HCT116 (cell line): ENCODE measurements at regions not wholly inside any gene's neighbourhood (a gene's known extent, or its start where the extent isn't known, plus 50 kb on each side); places are given as distances from the start of the nearest gene placed in this dataset.

ENCODE experiments used
- ATAC-seq: fragments of 200-7000 bp; cut with Tn5 transposase; 2 replicates; pipeline ENCODE4 v1.9.1; 2020; ENCODE audit warnings: mild to moderate bottlenecking, moderate library complexity
- BruUV-seq: library from RNA; stranded (reverse); fragments of 400-500 nt; replicated peaks from 2 replicates; lab custom pipeline; 2021; lab: Mats Ljungman, UMichigan
- CTCF ChIA-PET: fragments of 300-600 bp; sonication (Branson Sonifier 250); formaldehyde crosslinking; loops from one replicate; lab custom pipeline; 2021; ENCODE audit warnings: antibody characterized with exemption; lab: Charles Lee
- POLR2A ChIA-PET: fragments of 300-600, 350-600 bp; sonication (Branson Sonifier 250); formaldehyde crosslinking; loops from one replicate; lab custom pipeline; 2021; ENCODE audit warnings: antibody characterized with exemption; lab: Charles Lee
- RAD21 ChIA-PET, 2 experiments: fragments of 300-600 bp; sonication (Branson Sonifier 250); formaldehyde crosslinking; loops; one replicate each; lab custom pipeline; 2023; ENCODE audit warnings: low total read pairs in 2 of 2; ENCODE audit not compliant: uncharacterized antibody in 2 of 2, unreplicated experiment in 2 of 2, low non-redundant PET in 1 of 2; lab: Charles Lee
- DNase-seq: peaks from one replicate; pipeline ENCODE4 v3.0.0-alpha.2; 2010; ENCODE audit warnings: low read depth, low spot score
- H2AFZ ChIP-seq: fragments of 200-600 bp; shearing (Covaris generic), sonication (generic); 2 replicates; pipeline ENCODE4 v1.6.1; 2017; ENCODE audit warnings: low read depth, mixed run types, mixed read lengths, antibody characterized with exemption, low read length; ENCODE audit not compliant: poor library complexity, severe bottlenecking
- H3K27ac ChIP-seq: 2 replicates; pipeline ENCODE4 v1.5.1; 2012; ENCODE audit warnings: low read depth, low read length
- H3K27me3 ChIP-seq: fragments of 200-600 bp; sonication (generic); 2 replicates; pipeline ENCODE4 v1.6.1; 2016; ENCODE audit warnings: mixed run types, low read length, mixed read lengths; ENCODE audit not compliant: insufficient read depth
- H3K36me3 ChIP-seq, 2 experiments: fragments of 200-500 bp in 1 of 2; fragments of 200-600 bp in 1 of 2; sonication (Bioruptor generic) in 1 of 2; sonication (generic) in 1 of 2; 2 replicates each; pipeline versions ENCODE4 v1.5.1 to v1.6.1; 2014 to 2016; ENCODE audit warnings: low read length in 2 of 2, inconsistent platforms in 1 of 2, mixed read lengths in 1 of 2, mixed run types in 1 of 2; ENCODE audit not compliant: insufficient read depth in 2 of 2, control insufficient read depth in 1 of 2
- H3K4me1 ChIP-seq, 2 experiments: fragments of 200-600 bp in 1 of 2; sonication (generic) in 1 of 2; 2 replicates each; pipeline versions ENCODE4 v1.5.1 to v1.6.1; 2012 to 2017; ENCODE audit warnings: low read length in 2 of 2, inconsistent platforms in 1 of 2, mild to moderate bottlenecking in 1 of 2, mixed read lengths in 1 of 2, mixed run types in 1 of 2, moderate library complexity in 1 of 2; ENCODE audit not compliant: insufficient read depth in 2 of 2, control insufficient read depth in 1 of 2
- H3K4me2 ChIP-seq: fragments of 200-600 bp; sonication (generic); 2 replicates; pipeline ENCODE4 v1.6.1; 2017; ENCODE audit warnings: mixed run types, low read length, mixed read lengths
- H3K4me3 ChIP-seq, 2 experiments: fragments of 200-600 bp in 1 of 2; sonication (generic) in 1 of 2; replicated peaks in 1 of 2; 2 replicates each; pipeline ENCODE4 v1.5.1; 2011 to 2016; ENCODE audit warnings: low read length in 2 of 2, control low read depth in 1 of 2, low read depth in 1 of 2, mild to moderate bottlenecking in 1 of 2, mixed read lengths in 1 of 2, mixed run types in 1 of 2
- H3K79me2 ChIP-seq: fragments of 200-600 bp; sonication (generic); 2 replicates; pipeline ENCODE4 v1.6.1; 2017; ENCODE audit warnings: mild to moderate bottlenecking, mixed run types, low read length, moderate library complexity, mixed read lengths; ENCODE audit not compliant: insufficient read depth
- H3K9ac ChIP-seq: fragments of 200-600 bp; sonication (generic); 2 replicates; pipeline ENCODE4 v1.6.1; 2016; ENCODE audit warnings: low read length, mixed read lengths
- H3K9me2 ChIP-seq: fragments of 200-600 bp; sonication (generic), shearing (Covaris generic); 2 replicates; pipeline ENCODE4 v1.6.1; 2017; ENCODE audit warnings: mixed run types, mild to moderate bottlenecking, moderate library complexity; ENCODE audit not compliant: insufficient read depth
- H3K9me3 ChIP-seq, 2 experiments: fragments of 200-500 bp in 1 of 2; fragments of 200-600 bp in 1 of 2; sonication (Bioruptor generic) in 1 of 2; sonication (generic) in 1 of 2; 2 replicates each; pipeline ENCODE4 v1.6.1; 2014 to 2017; ENCODE audit warnings: low read length in 2 of 2, mixed read lengths in 2 of 2, inconsistent platforms in 1 of 2, low read depth in 1 of 2, mild to moderate bottlenecking in 1 of 2, mixed run types in 1 of 2, moderate library complexity in 1 of 2; ENCODE audit not compliant: control insufficient read depth in 1 of 2, insufficient read depth in 1 of 2
- H4K20me1 ChIP-seq: fragments of 200-600 bp; sonication (generic), shearing (Covaris generic); 2 replicates; pipeline ENCODE4 v1.6.1; 2017; ENCODE audit warnings: mixed run types, mild to moderate bottlenecking, moderate library complexity; ENCODE audit not compliant: insufficient read depth
- ATF3 ChIP-seq: IDR thresholded peaks from 2 replicates; pipeline ENCODE4 v1.6.1; 2012
- CEBPB ChIP-seq: IDR thresholded peaks from 2 replicates; pipeline ENCODE4 v1.6.1; 2012; ENCODE audit warnings: low read depth
- CTCF ChIP-seq, 3 experiments: fragments of 200-600 bp in 1 of 3; sonication (generic) in 1 of 3; IDR thresholded peaks in 2 of 3; conservative IDR thresholded peaks in 1 of 3; 2 replicates each; pipeline ENCODE4 v1.5.1; 2012 to 2017; ENCODE audit warnings: low read depth in 2 of 3, low read length in 2 of 3, antibody characterized with exemption in 1 of 3, borderline replicate concordance in 1 of 3, control low read depth in 1 of 3, mild to moderate bottlenecking in 1 of 3, mixed read lengths in 1 of 3, mixed run types in 1 of 3, moderate library complexity in 1 of 3; ENCODE audit not compliant: insufficient read depth in 1 of 3
- EGR1 ChIP-seq: IDR thresholded peaks from 2 replicates; pipeline ENCODE4 v1.6.1; 2012; ENCODE audit warnings: low read depth
- ELF1 ChIP-seq: IDR thresholded peaks from 2 replicates; pipeline ENCODE4 v1.6.1; 2012; ENCODE audit warnings: low read depth, borderline replicate concordance
- EZH2 ChIP-seq: fragments of 200-600 bp; sonication (generic); IDR thresholded peaks from 2 replicates; pipeline ENCODE4 v1.6.1; 2017; ENCODE audit warnings: antibody characterized with exemption, mixed run types
- EZH2phosphoT487 ChIP-seq: fragments of 200-600 bp; IDR thresholded peaks from 2 replicates; pipeline ENCODE4 v1.6.1; 2018; ENCODE audit warnings: antibody characterized with exemption, borderline replicate concordance
- FOSL1 ChIP-seq: IDR thresholded peaks from 2 replicates; pipeline ENCODE4 v1.6.1; 2012; ENCODE audit warnings: low read depth
- JUND ChIP-seq: IDR thresholded peaks from 2 replicates; pipeline ENCODE4 v1.6.1; 2012
- MAX ChIP-seq: IDR thresholded peaks from 2 replicates; pipeline ENCODE4 v1.6.1; 2012
- POLR2A ChIP-seq: IDR thresholded peaks from 2 replicates; pipeline ENCODE4 v1.7.0; 2011; ENCODE audit warnings: borderline replicate concordance; ENCODE audit not compliant: insufficient read depth, insufficient read length; ENCODE audit errors: extremely low read depth
- POLR2AphosphoS5 ChIP-seq: IDR thresholded peaks from 2 replicates; pipeline ENCODE4 v1.6.1; 2011; ENCODE audit warnings: mild to moderate bottlenecking, low read depth, low read length, moderate library complexity
- RAD21 ChIP-seq: IDR thresholded peaks from 2 replicates; pipeline ENCODE4 v1.6.1; 2012; ENCODE audit warnings: low read depth, mild to moderate bottlenecking
- REST ChIP-seq: IDR thresholded peaks from 2 replicates; pipeline ENCODE4 v1.6.1; 2012; ENCODE audit warnings: low read depth
- SIN3A ChIP-seq: IDR thresholded peaks from 2 replicates; pipeline ENCODE4 v1.6.1; 2012; ENCODE audit warnings: low read depth
- SP1 ChIP-seq: IDR thresholded peaks from 2 replicates; pipeline ENCODE4 v1.6.1; 2012; ENCODE audit warnings: low read depth
- SRF ChIP-seq: IDR thresholded peaks from 2 replicates; pipeline ENCODE4 v1.6.1; 2012; ENCODE audit warnings: low read depth
- YY1 ChIP-seq: IDR thresholded peaks from 2 replicates; pipeline ENCODE4 v1.6.1; 2011; ENCODE audit warnings: low read length, low read depth, moderate library complexity, mild to moderate bottlenecking; ENCODE audit not compliant: insufficient replicate concordance; ENCODE audit errors: extremely low read depth
- ZBTB33 ChIP-seq: IDR thresholded peaks from 2 replicates; pipeline ENCODE4 v1.6.1; 2011; ENCODE audit warnings: mild to moderate bottlenecking, low read length, moderate library complexity; ENCODE audit not compliant: insufficient replicate concordance; ENCODE audit errors: extremely low read depth
- ZFX ChIP-seq: fragments of 450-650 bp; IDR thresholded peaks from 2 replicates; pipeline ENCODE4 v1.6.1; 2017
- intact Hi-C: fragments of 100-400 bp; cut with micrococcal nuclease; formaldehyde crosslinking; loops from 2 replicates; pipeline ENCODE4 v1.10.0; 2022

- RAD21 ChIA-PET = no interaction called here
- Histone ChIP-seq H3K4me3 (no peak overlapping the region), H3K27ac (no peak overlapping the region), H3K36me3 (no peaks in the 10 kb centered on the region), H3K9me3 (no peaks in the 10 kb centered on the region), H4K20me1 (no peaks in the 10 kb centered on the region), H2AFZ (no peak overlapping the region), H3K9me2 (no peaks in the 10 kb centered on the region), H3K4me2 (no peak overlapping the region), H3K9ac (no peak overlapping the region), H3K4me1 (peaks cover 6 to 14% of the 10 kb centered on the region in 2 experiments; a peak in 3 of 4 replicates), H3K79me2 (no peaks in the 10 kb centered on the region), H3K27me3 (peaks cover 17% of the 10 kb centered on the region; the same call in 1 of the 2 replicates)
- no peak for TF ChIP-seq ZBTB33
- TF ChIP-seq JUND = no peak
- TF ChIP-seq MAX = no peak
- TF ChIP-seq SP1 = no peak
- TF ChIP-seq CTCF (IDR thresholded peaks at IDR 0.05 in 2 of 3, conservative IDR thresholded peaks at IDR 0.05 in 1 of 3; ENCODE audit: borderline replicate concordance in 1 of 3, insufficient read depth in 1 of 3, low read depth in 2 of 3, low read length in 2 of 3) = no peak
- no peak for TF ChIP-seq EZH2
- TF ChIP-seq EGR1 = no peak
- no peak for TF ChIP-seq ATF3
- TF ChIP-seq FOSL1 = no peak
- no peak for TF ChIP-seq POLR2A
- no peak for TF ChIP-seq ELF1
- TF ChIP-seq EZH2phosphoT487 = no peak
- no peak for TF ChIP-seq POLR2AphosphoS5
- TF ChIP-seq SIN3A = no peak
- TF ChIP-seq ZFX = no peak
- TF ChIP-seq CEBPB = no peak
- no peak for TF ChIP-seq SRF
- TF ChIP-seq REST = no peak
- TF ChIP-seq RAD21 = no peak
- no peak for TF ChIP-seq YY1
- no TSS peak for BruUV-seq
- ATAC-seq (no peak), DNase-seq (no peak)
- POLR2A ChIA-PET = no interaction called here
- CTCF ChIA-PET = no interaction called here
- intact Hi-C loops = no loop called here
These were observed 119.0 kb upstream of the SLC25A48 start for GRCh38 chr5:135715267-135716055.
